BLaER1 (cell line): ENCODE measurements at regions not wholly inside any gene's neighbourhood (a gene's known extent, or its start where the extent isn't known, plus 50 kb on each side); places are given as distances from the start of the nearest gene placed in this dataset.
"Not testable (repeated sequence)": the region's sequence is repeated elsewhere in the genome, so short reads cannot be mapped to it uniquely, and the experiment has no call there.

ENCODE experiments used
- H3K27ac ChIP-seq: shearing (Covaris generic); formaldehyde crosslinking; 2 replicates; pipeline ENCODE4 v1.8.1; 2022
- H3K27me3 ChIP-seq: shearing (Covaris generic); formaldehyde crosslinking; 2 replicates; pipeline ENCODE4 v1.8.1; 2022
- H3K36me3 ChIP-seq: shearing (Covaris generic); formaldehyde crosslinking; 2 replicates; pipeline ENCODE4 v1.8.1; 2022
- H3K4me1 ChIP-seq: shearing (Covaris generic); formaldehyde crosslinking; 2 replicates; pipeline ENCODE4 v1.8.1; 2022
- H3K4me2 ChIP-seq: shearing (Covaris generic); formaldehyde crosslinking; 2 replicates; pipeline ENCODE4 v1.8.1; 2022
- H3K4me3 ChIP-seq: shearing (Covaris generic); formaldehyde crosslinking; 2 replicates; pipeline ENCODE4 v1.8.1; 2022
- H3K9ac ChIP-seq: shearing (Covaris generic); formaldehyde crosslinking; 2 replicates; pipeline ENCODE4 v1.8.1; 2022
- H3K9me3 ChIP-seq: shearing (Covaris generic); formaldehyde crosslinking; 2 replicates; pipeline ENCODE4 v1.8.1; 2022
- H4K20me1 ChIP-seq: shearing (Covaris generic); formaldehyde crosslinking; 2 replicates; pipeline ENCODE4 v1.8.1; 2022
- Cebpa-rat ChIP-seq: shearing (Covaris generic); IDR thresholded peaks from 2 replicates; pipeline ENCODE4 v1.8.1; 2022

DNA sequence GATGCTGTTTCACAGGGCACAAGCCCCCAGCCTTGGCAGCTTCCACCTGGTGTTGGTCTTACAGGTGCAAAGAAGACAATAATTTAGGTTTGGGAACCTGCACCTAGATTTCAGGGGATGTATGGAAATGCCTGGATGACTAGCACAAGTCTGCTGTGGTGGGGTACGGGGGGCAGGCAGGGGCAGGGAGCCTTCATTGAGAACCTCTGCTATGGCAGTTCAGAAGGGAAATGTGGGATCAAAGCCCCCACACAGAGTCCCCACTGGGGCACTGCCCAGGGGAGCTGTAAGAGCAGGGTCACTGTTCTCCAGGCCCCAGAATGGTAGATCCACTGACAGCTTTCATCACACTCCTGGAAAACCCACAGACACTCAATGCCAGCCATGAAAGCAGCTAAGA lies 686.5 kb downstream of the FAM181B start:
- no peak for TF ChIP-seq Cebpa-rat
- Histone ChIP-seq H3K36me3 (no peaks in the 10 kb centered on the region), H3K4me3 (no peak overlapping the region), H3K9me3 (peaks cover 24% of the 10 kb centered on the region), H3K4me1 (peaks cover 30% of the 10 kb centered on the region), H3K27ac (no peak overlapping the region), H3K27me3 (no peaks in the 10 kb centered on the region), H4K20me1 (no peaks in the 10 kb centered on the region), H3K4me2 (no peak overlapping the region), H3K9ac (no peak overlapping the region)

- H4K20me1 ChIP-seq, result no peaks in the 10 kb centered on the region
- H3K36me3 ChIP-seq, result no peaks in the 10 kb centered on the region
- peaks cover 32% of the 10 kb centered on the region for H3K4me1 ChIP-seq
- H3K27ac ChIP-seq, result no peak overlapping the region
- no peaks in the 10 kb centered on the region for H3K27me3 ChIP-seq
- no peak overlapping the region for H3K9ac ChIP-seq
- no peak overlapping the region for H3K4me2 ChIP-seq
- no peak for TF ChIP-seq Cebpa-rat
- H3K9me3 ChIP-seq, result peaks cover 24% of the 10 kb centered on the region
- H3K4me3 ChIP-seq, result no peak overlapping the region
These were observed 686.9 kb downstream of the FAM181B start for GRCh38 chr11:82046778-82047177.

DNA sequence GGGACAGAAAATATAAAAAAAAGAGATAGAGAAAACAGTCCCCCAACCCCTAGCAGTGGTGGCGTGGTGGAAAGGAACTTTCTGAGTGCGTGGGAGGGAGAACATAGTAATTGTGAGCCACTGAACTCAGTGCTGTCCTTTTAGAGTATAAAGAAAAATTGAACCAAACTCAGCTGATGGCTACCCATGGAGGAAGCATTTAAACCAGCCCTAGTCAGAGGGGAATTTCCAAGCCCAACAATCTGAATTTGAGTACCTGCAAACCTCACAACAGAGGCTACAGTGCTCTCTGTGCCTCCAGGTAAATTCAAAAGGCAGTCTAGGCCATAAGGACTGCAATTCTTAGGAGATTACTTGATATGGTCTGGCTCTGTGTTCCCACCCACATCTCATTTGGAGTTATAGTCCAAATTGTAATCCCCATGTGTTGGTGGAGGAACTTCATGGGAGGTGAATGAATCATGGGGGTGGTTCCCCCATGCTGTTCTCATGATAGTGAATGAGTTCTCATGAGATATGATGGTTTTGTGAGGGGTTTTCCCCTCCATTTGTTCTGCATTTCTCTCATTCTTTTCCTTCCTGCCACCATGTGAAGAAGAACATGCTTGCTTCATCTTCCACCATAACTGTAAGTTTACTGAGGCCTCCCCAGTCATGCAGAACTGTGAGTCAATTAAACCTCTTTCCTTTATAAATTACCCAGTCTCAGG lies 687.8 kb downstream of the FAM181B start:
- no peak overlapping the region for H3K4me3 ChIP-seq
- H3K36me3 ChIP-seq, result no peaks in the 10 kb centered on the region
- no peak overlapping the region for H3K27ac ChIP-seq
- peaks cover 24% of the 10 kb centered on the region for H3K9me3 ChIP-seq
- H3K9ac ChIP-seq, result no peak overlapping the region
- TF ChIP-seq Cebpa-rat, result no peak
- H3K4me2 ChIP-seq, result no peak overlapping the region
- no peaks in the 10 kb centered on the region for H4K20me1 ChIP-seq
- H3K27me3 ChIP-seq, result no peaks in the 10 kb centered on the region
- peaks cover 32% of the 10 kb centered on the region for H3K4me1 ChIP-seq

GRCh38 chr11:82043316-82043715 lies 690.3 kb downstream of the FAM181B start:
- Histone ChIP-seq H3K4me3 (no peak overlapping the region), H3K27ac (no peak overlapping the region), H3K9me3 (peaks cover 19% of the 10 kb centered on the region)

DNA sequence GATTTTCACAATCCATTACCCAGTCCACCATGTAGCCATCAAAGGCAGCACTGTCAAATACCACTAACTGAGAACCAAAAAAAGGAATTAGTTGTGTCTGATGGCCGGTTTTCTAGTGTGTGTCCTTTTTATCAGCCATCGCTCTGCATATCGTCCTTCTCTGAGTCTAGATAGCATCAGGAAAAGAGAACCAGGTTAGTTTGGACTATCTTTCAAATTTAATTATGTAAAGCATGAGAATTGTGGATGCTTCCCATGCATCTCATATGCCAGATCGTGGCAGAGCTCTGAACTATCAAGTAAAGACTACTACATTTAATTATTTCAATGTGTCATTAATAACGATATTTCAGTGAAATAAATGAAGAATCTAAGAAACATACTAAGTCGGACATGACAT lies 691.9 kb downstream of the FAM181B start:
- H4K20me1 ChIP-seq, result no peaks in the 10 kb centered on the region
- H3K9ac ChIP-seq, result no peak overlapping the region
- H3K4me1 ChIP-seq, result peaks cover 16% of the 10 kb centered on the region
- H3K4me2 ChIP-seq, result no peak overlapping the region
- H3K36me3 ChIP-seq, result no peaks in the 10 kb centered on the region
- no peak for TF ChIP-seq Cebpa-rat
- no peak overlapping the region for H3K4me3 ChIP-seq
- H3K9me3 ChIP-seq, result peaks cover 12% of the 10 kb centered on the region
- H3K27ac ChIP-seq, result no peak overlapping the region
- no peaks in the 10 kb centered on the region for H3K27me3 ChIP-seq

More at GRCh38 chr11:82043316-82043715, 690.3 kb downstream of the FAM181B start:
- Histone ChIP-seq H3K9ac (no peak overlapping the region), H3K4me1 (peaks cover 24% of the 10 kb centered on the region), H3K36me3 (no peaks in the 10 kb centered on the region), H3K27me3 (no peaks in the 10 kb centered on the region), H4K20me1 (no peaks in the 10 kb centered on the region), H3K4me2 (peak overlapping the region; percentile 30; the same call in 1 of the 2 replicates)
- no peak for TF ChIP-seq Cebpa-rat

DNA sequence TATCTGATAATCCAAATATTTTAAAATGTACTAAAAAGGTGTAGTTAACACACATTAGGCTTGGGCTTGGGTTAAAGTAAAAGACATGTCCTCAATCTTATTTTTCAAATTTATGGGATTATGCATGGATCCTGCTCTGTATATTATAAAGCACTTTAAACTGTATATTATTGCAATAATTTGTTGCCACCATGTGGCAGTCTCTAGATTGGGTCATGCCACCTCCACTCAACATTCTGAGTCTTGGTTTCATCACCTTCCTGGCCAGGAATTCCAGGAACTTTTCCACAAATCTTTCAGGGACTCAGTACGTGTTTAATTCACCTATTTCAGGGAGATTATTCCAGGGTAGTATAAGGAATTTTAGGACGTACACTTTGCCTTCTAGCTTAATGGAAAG lies 695.5 kb downstream of the FAM181B start:
- Histone ChIP-seq H4K20me1 (no peaks in the 10 kb centered on the region), H3K27me3 (no peaks in the 10 kb centered on the region), H3K27ac (no peak overlapping the region), H3K36me3 (no peaks in the 10 kb centered on the region), H3K4me2 (no peak overlapping the region), H3K9ac (no peak overlapping the region), H3K9me3 (no peaks in the 10 kb centered on the region), H3K4me1 (peaks cover 9% of the 10 kb centered on the region), H3K4me3 (no peak overlapping the region)
- no peak for TF ChIP-seq Cebpa-rat

DNA sequence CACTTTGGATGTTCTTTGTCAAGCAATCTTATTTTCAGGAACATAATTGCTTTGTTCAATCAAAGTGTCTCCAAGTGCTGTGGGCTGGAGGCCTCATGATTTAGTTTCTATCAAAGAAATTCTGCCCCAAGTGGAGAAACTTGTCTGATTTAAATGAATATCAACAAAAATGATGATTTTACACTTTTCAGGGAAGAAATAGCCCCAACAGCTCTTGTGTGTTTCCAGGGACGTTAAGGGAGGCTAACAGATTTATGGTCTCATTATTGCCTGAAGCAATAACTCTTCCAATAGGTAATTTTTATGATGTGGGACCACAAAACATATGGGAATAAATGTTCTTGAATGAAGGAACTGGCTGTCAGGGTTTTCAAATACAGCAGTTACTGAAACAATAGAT lies 699.1 kb downstream of the FAM181B start:
- Histone ChIP-seq H3K4me2 (no peak overlapping the region), H3K4me1 (peaks cover 6% of the 10 kb centered on the region; the same call in 1 of the 2 replicates), H3K36me3 (no peaks in the 10 kb centered on the region), H3K27me3 (no peaks in the 10 kb centered on the region), H3K4me3 (no peak overlapping the region), H3K9ac (no peak overlapping the region), H3K9me3 (no peaks in the 10 kb centered on the region), H4K20me1 (no peaks in the 10 kb centered on the region), H3K27ac (no peak overlapping the region)
- no peak for TF ChIP-seq Cebpa-rat

- H3K36me3 ChIP-seq, H3K4me1 ChIP-seq, H4K20me1 ChIP-seq, H3K4me3 ChIP-seq, H3K4me2 ChIP-seq, H3K9ac ChIP-seq, H3K27me3 ChIP-seq, H3K9me3 ChIP-seq, H3K27ac ChIP-seq: not testable (repeated sequence)
These were observed 706.3 kb downstream of the FAM181B start for GRCh38 chr11:82027335-82027734.

DNA sequence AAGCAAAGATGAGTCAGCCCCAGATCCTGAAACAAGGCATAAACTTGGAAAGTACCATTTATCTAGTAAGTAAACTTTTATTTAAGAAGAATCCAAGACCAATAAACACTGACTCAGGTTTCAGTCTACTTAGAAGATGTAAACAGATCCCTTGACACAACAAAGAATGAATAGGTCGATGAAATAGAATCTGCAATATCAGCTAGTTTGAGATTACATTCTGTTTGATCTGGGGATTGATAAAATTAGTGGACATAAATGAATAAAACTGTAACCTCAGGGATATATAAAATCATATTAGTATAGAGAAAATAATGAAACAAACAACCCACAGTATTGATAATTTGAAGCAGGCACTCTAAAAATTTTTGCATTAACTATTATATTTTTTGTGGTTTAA lies 708.9 kb downstream of the FAM181B start:
- Histone ChIP-seq H3K27me3 (no peaks in the 10 kb centered on the region), H3K4me1 (no peaks in the 10 kb centered on the region), H3K27ac (no peak overlapping the region), H3K9ac (no peak overlapping the region), H3K4me2 (no peak overlapping the region), H3K9me3 (no peaks in the 10 kb centered on the region), H4K20me1 (no peaks in the 10 kb centered on the region), H3K4me3 (no peak overlapping the region), H3K36me3 (no peaks in the 10 kb centered on the region)
- no peak for TF ChIP-seq Cebpa-rat

GRCh38 chr11:82012276-82012675 lies 721.4 kb downstream of the FAM181B start:
- Histone ChIP-seq H3K27me3 (no peaks in the 10 kb centered on the region), H3K4me3 (no peak overlapping the region), H3K36me3 (no peaks in the 10 kb centered on the region), H3K27ac (no peak overlapping the region), H3K4me1 (peaks cover 6% of the 10 kb centered on the region; the same call in 1 of the 2 replicates), H3K9ac (no peak overlapping the region), H4K20me1 (no peaks in the 10 kb centered on the region), H3K4me2 (no peak overlapping the region), H3K9me3 (no peaks in the 10 kb centered on the region)
- TF ChIP-seq Cebpa-rat, result no peak

DNA sequence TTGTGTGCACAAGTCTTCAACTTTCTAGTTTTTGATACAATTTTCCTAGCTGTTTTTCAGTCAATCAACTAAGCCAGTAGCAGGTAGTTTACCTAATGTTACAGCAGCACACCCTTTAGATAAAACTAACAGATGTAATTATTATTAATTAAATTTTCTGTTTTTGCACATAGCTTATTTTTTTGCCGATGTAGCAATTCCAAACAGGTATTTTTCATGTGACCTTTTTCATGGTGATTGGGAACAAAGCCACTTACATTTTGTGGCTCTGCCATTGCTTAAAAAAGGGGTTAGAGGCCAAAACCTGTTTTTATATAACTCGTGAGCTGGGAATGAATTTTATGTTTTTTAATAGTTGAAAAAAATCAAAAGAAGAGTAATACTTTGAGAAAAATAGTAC lies 724.5 kb downstream of the FAM181B start:
- Histone ChIP-seq H3K27ac (no peak overlapping the region), H3K4me2 (no peak overlapping the region), H3K4me3 (no peak overlapping the region), H3K27me3 (no peaks in the 10 kb centered on the region), H3K4me1 (no peaks in the 10 kb centered on the region), H3K36me3 (no peaks in the 10 kb centered on the region), H4K20me1 (no peaks in the 10 kb centered on the region), H3K9ac (no peak overlapping the region), H3K9me3 (no peaks in the 10 kb centered on the region)
- TF ChIP-seq Cebpa-rat, result no peak
